Gastrocnemius medialis (tissue), 4 donors: ENCODE measurements at regions not wholly inside any gene's neighbourhood (a gene's known extent, or its start where the extent isn't known, plus 50 kb on each side); places are given as distances from the start of the nearest gene placed in this dataset.

ENCODE experiments used
- CTCF ChIP-seq, 5 experiments: fragments of 450-650 bp in 3 of 5; fragments of 200-600 bp in 2 of 5; sonication (generic) in 2 of 5; IDR thresholded peaks in 4 of 5; conservative IDR thresholded peaks in 1 of 5; 1 replicate in 4 of 5; 2 replicates in 1 of 5; pipeline ENCODE4 v1.5.1; 2016 to 2019; ENCODE audit warnings: antibody characterized with exemption in 5 of 5, mild to moderate bottlenecking in 3 of 5, moderate library complexity in 3 of 5
- POLR2A ChIP-seq, 2 donors: fragments of 450-650 bp; IDR thresholded peaks; one replicate each; pipeline ENCODE4 v1.6.1; 2017; ENCODE audit warnings: antibody characterized with exemption in 2 of 2, mild to moderate bottlenecking in 2 of 2, moderate library complexity in 2 of 2

GRCh38 chr4:132824761-132825160 is 324.3 kb upstream of the PCDH10 start:
- TF ChIP-seq CTCF (IDR thresholded peaks at IDR 0.05 in 4 of 5, conservative IDR thresholded peaks at IDR 0.05 in 1 of 5): no peak
- no peak for TF ChIP-seq POLR2A (IDR thresholded peaks at IDR 0.05)
